BE2C (cell line): ENCODE measurements at regions not wholly inside any gene's neighbourhood (a gene's known extent, or its start where the extent isn't known, plus 50 kb on each side); places are given as distances from the start of the nearest gene placed in this dataset.

Experiments used
- DNase-seq: peaks from one replicate; pipeline ENCODE4 v3.0.0-alpha.2; 2020
- H3K27me3 ChIP-seq: fragments of 250-450 bp; sonication (Bioruptor Pico); 2 replicates; pipeline ENCODE4 v1.5.1; 2020; ENCODE audit warnings: mild to moderate bottlenecking
- H3K36me3 ChIP-seq: fragments of 250-450 bp; sonication (Bioruptor Pico); 2 replicates; pipeline ENCODE4 v1.5.1; 2020; ENCODE audit warnings: mild to moderate bottlenecking
- H3K4me1 ChIP-seq: fragments of 250-450 bp; sonication (Bioruptor Pico); 2 replicates; pipeline ENCODE4 v1.5.1; 2020
- H3K4me3 ChIP-seq: 2 replicates; pipeline ENCODE4 v1.5.1; 2011; ENCODE audit warnings: low read depth, low read length
- H3K9me3 ChIP-seq: fragments of 250-450 bp; sonication (Bioruptor Pico); 2 replicates; pipeline ENCODE4 v1.5.1; 2020
- CTCF ChIP-seq: IDR thresholded peaks from 2 replicates; pipeline ENCODE4 v1.5.1; 2012; ENCODE audit warnings: mild to moderate bottlenecking, low read depth, low read length

DNA sequence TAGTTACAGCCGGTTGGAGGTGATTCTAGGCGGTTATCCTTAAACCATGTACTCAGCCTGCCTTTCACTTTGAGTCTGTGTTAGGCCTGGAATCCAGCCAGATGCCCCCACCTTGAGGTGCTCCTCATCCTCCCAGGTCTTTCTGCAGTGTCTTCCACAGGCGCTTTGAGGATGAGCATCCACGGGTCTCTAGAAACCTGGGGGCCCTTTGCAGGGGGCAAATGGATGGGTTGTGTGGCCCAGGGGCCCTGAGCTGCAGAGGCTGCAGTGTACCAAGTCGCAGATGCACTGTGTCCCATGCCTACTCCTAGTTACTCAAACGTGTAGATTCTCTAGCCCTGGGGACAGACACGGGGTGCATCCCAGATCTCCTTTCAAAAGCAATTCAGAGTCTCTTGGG is 242.1 kb upstream of the IRX1 start:
- H3K9me3 ChIP-seq = peaks cover 4% of the 10 kb centered on the region
- no peaks in the 10 kb centered on the region for H3K36me3 ChIP-seq
- TF ChIP-seq CTCF = no peak
- no peaks in the 10 kb centered on the region for H3K4me1 ChIP-seq
- DNase-seq = no peak
- no peaks in the 10 kb centered on the region for H3K27me3 ChIP-seq
- no peak overlapping the region for H3K4me3 ChIP-seq

DNA sequence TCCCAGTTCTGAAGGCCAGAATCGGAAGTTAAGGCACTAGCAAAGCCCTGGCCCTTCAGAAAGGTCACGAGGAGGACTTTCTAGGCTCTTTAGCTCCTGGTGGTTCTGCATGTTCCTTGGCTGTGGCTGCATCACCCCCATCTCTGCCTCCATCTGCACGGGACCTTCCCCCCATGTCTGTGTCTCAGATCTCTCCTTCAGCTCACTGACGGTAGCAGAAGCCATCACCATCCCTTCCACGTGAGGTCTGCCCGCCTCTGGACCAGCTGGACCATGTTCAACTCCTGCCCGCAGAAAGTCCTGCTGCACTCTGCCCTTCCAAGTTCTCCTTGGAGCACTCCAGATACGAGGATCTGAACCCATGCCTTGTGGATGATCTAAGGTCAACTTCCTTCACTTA is 242.9 kb upstream of the IRX1 start:
- H3K4me1 ChIP-seq = no peaks in the 10 kb centered on the region
- H3K27me3 ChIP-seq = no peaks in the 10 kb centered on the region
- no peaks in the 10 kb centered on the region for H3K36me3 ChIP-seq
- TF ChIP-seq CTCF = no peak
- H3K4me3 ChIP-seq = no peak overlapping the region
- H3K9me3 ChIP-seq = peaks cover 4% of the 10 kb centered on the region
- DNase-seq = no peak

DNA sequence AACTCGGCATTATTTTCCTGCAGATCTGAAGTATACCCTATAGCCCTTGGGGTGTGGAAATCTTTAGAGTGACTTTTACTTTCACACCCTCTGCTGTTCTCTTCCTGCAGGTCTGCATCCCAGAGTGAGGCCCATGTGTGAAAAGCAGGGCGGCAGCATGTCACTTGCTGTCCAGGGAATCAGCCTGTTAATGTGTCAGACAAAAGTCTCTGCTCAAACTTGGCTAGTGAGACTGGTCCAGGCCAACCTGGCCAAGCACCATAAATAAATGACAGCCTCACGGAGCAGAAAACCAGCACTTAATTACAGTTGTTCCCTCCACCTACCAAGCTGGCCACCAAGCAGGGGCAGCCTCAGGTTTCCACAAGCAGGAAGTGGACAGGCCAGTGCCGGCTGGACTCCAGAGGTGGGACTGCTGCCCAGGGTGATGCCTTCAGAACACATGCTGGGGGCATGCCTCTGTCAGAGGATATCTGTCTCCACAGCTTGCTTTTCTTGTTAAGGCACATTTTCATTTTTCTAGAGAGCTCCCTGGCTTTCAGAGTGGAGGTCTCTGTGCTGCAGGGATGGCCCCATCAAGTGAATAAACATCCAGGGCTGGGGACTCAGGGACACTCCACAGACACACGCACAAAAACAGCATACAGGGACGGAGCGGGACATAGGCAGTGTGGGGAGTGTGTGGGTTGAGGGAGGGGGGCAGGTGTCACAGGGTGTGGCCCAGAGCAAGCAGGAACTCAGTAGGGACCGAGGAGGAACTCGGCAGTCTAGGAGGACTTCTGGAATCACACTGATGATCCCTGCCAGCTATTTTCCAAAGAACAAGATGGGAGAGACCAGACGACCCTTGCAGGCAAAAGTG is 243.8 kb upstream of the IRX1 start:
- Histone ChIP-seq H3K9me3 (peaks cover 4% of the 10 kb centered on the region), H3K27me3 (no peaks in the 10 kb centered on the region), H3K4me3 (no peak overlapping the region), H3K36me3 (no peaks in the 10 kb centered on the region), H3K4me1 (no peaks in the 10 kb centered on the region)
- no peak for TF ChIP-seq CTCF
- DNase-seq = no peak

DNA sequence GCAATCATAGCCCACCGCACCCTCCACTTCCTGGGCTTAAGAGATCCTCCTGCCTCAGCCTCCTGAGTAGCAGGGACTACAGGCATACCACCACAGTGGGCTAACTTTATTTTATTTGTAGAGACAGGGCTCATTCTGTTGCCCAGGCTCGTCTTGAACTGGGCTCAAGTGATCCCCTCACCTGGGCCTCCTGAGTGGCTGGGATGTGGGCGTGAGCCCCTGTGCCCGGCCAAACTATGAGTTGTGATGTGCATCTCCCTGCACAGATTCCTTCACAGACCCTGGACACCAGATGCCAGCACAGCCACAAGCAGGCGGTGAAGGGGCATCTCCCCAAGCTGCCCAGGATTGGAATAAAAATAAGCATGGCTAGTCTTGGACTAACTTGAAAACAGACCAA is 244.9 kb upstream of the IRX1 start:
- no peak for TF ChIP-seq CTCF
- H3K9me3 ChIP-seq = peaks cover 4% of the 10 kb centered on the region
- no peak overlapping the region for H3K4me3 ChIP-seq
- H3K36me3 ChIP-seq = no peaks in the 10 kb centered on the region
- H3K27me3 ChIP-seq = no peaks in the 10 kb centered on the region
- no peak for DNase-seq
- H3K4me1 ChIP-seq = no peaks in the 10 kb centered on the region

GRCh38 chr5:3349704-3350565 is 245.7 kb upstream of the IRX1 start:
- Histone ChIP-seq H3K36me3 (no peaks in the 10 kb centered on the region), H3K4me3 (no peak overlapping the region), H3K9me3 (no peaks in the 10 kb centered on the region; the same call in 1 of the 2 replicates), H3K4me1 (no peaks in the 10 kb centered on the region), H3K27me3 (no peaks in the 10 kb centered on the region)
- no peak for TF ChIP-seq CTCF
- DNase-seq = no peak
